HG03196 (cell line): ENCODE measurements at regions not wholly inside any gene's neighbourhood (a gene's known extent, or its start where the extent isn't known, plus 50 kb on each side); places are given as distances from the start of the nearest gene placed in this dataset.

ENCODE experiments used
- ATAC-seq: cut with Tn5 transposase; IDR thresholded peaks from one replicate; pipeline ENCODE4 v1.9.1; 2021; ENCODE audit not compliant: unreplicated experiment

GRCh38 chr1:199033661-199034060 is 394.8 kb downstream of the PTPRC start:
- no peak for ATAC-seq

GRCh38 chr1:199038156-199038555 is 399.3 kb downstream of the PTPRC start:
- no peak for ATAC-seq

- no peak for ATAC-seq
Measured at GRCh38 chr1:199040076-199040905, 401.5 kb downstream of the PTPRC start.

GRCh38 chr1:199041173-199041914 is 402.5 kb downstream of the PTPRC start:
- ATAC-seq = peak; percentile 98

GRCh38 chr1:199042193-199042592 is 403.4 kb downstream of the PTPRC start:
- no peak for ATAC-seq

GRCh38 chr1:199044191-199044590 is 405.4 kb downstream of the PTPRC start:
- ATAC-seq = no peak

GRCh38 chr1:199046618-199047017 is 407.8 kb downstream of the PTPRC start:
- no peak for ATAC-seq

- ATAC-seq = no peak
Measured at GRCh38 chr1:199054694-199055093, 415.9 kb downstream of the PTPRC start.

GRCh38 chr1:199057322-199057721 is 418.5 kb downstream of the PTPRC start:
- ATAC-seq = no peak

GRCh38 chr1:199058281-199058680 is 419.4 kb downstream of the PTPRC start:
- no peak for ATAC-seq

- no peak for ATAC-seq
Measured at GRCh38 chr1:199064971-199065370, 426.1 kb downstream of the PTPRC start.

- ATAC-seq = peak; percentile 83
Measured at GRCh38 chr1:199067483-199067882, 428.6 kb downstream of the PTPRC start.

- ATAC-seq = no peak
Measured at GRCh38 chr1:199071080-199071479, 432.2 kb downstream of the PTPRC start.

- ATAC-seq = no peak
Measured at GRCh38 chr1:199073166-199073565, 434.3 kb downstream of the PTPRC start.

GRCh38 chr1:199075792-199076191 is 437.0 kb downstream of the PTPRC start:
- no peak for ATAC-seq

GRCh38 chr1:199079994-199080393 is 441.2 kb downstream of the PTPRC start:
- no peak for ATAC-seq

GRCh38 chr1:199081739-199082138 is 442.9 kb downstream of the PTPRC start:
- ATAC-seq = no peak

GRCh38 chr1:199082778-199083389 is 444.0 kb downstream of the PTPRC start:
- ATAC-seq = no peak

- no peak for ATAC-seq
Measured at GRCh38 chr1:199083680-199084079, 444.8 kb downstream of the PTPRC start.

- no peak for ATAC-seq
Measured at GRCh38 chr1:199084293-199084692, 445.5 kb downstream of the PTPRC start.

- no peak for ATAC-seq
Measured at GRCh38 chr1:199085903-199086302, 447.1 kb downstream of the PTPRC start.

- ATAC-seq = no peak
Measured at GRCh38 chr1:199087144-199087543, 448.3 kb downstream of the PTPRC start.
